ENCODE measurements at regions not wholly inside any gene's neighbourhood (a gene's known extent, or its start where the extent isn't known, plus 50 kb on each side); places are given as distances from the start of the nearest gene placed in this dataset.

- TF ChIP-seq EZH2 (IDR thresholded peaks at IDR 0.05) (no peak), EZH2phosphoT487 (IDR thresholded peaks at IDR 0.05; ENCODE audit: borderline replicate concordance) (no peak), POLR2A (IDR thresholded peaks at IDR 0.05; ENCODE audit: borderline replicate concordance, extremely low read depth, insufficient read depth, insufficient read length) (no peak), RAD21 (IDR thresholded peaks at IDR 0.05; ENCODE audit: low read depth) (no peak), EGR1 (IDR thresholded peaks at IDR 0.05; ENCODE audit: low read depth) (no peak), SP1 (IDR thresholded peaks at IDR 0.05; ENCODE audit: low read depth) (no peak), POLR2AphosphoS5 (IDR thresholded peaks at IDR 0.05; ENCODE audit: low read depth, low read length) (no peak), CEBPB (IDR thresholded peaks at IDR 0.05; ENCODE audit: low read depth) (no peak), ATF3 (IDR thresholded peaks at IDR 0.05) (no peak), CBX3 (IDR thresholded peaks at IDR 0.05; ENCODE audit: low read depth) (no peak), TCF7L2 (IDR thresholded peaks at IDR 0.05; ENCODE audit: borderline replicate concordance, extremely low read depth, insufficient read depth, insufficient read length) (no peak)
- TF ChIP-seq, protein P1, sequence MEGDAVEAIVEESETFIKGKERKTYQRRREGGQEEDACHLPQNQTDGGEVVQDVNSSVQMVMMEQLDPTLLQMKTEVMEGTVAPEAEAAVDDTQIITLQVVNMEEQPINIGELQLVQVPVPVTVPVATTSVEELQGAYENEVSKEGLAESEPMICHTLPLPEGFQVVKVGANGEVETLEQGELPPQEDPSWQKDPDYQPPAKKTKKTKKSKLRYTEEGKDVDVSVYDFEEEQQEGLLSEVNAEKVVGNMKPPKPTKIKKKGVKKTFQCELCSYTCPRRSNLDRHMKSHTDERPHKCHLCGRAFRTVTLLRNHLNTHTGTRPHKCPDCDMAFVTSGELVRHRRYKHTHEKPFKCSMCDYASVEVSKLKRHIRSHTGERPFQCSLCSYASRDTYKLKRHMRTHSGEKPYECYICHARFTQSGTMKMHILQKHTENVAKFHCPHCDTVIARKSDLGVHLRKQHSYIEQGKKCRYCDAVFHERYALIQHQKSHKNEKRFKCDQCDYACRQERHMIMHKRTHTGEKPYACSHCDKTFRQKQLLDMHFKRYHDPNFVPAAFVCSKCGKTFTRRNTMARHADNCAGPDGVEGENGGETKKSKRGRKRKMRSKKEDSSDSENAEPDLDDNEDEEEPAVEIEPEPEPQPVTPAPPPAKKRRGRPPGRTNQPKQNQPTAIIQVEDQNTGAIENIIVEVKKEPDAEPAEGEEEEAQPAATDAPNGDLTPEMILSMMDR (IDR thresholded peaks at IDR 0.05 in 2 of 3, conservative IDR thresholded peaks at IDR 0.05 in 1 of 3; ENCODE audit: borderline replicate concordance in 1 of 3, insufficient read depth in 1 of 3, low read depth in 2 of 3, low read length in 2 of 3) = no peak
- TF ChIP-seq, protein P2, sequence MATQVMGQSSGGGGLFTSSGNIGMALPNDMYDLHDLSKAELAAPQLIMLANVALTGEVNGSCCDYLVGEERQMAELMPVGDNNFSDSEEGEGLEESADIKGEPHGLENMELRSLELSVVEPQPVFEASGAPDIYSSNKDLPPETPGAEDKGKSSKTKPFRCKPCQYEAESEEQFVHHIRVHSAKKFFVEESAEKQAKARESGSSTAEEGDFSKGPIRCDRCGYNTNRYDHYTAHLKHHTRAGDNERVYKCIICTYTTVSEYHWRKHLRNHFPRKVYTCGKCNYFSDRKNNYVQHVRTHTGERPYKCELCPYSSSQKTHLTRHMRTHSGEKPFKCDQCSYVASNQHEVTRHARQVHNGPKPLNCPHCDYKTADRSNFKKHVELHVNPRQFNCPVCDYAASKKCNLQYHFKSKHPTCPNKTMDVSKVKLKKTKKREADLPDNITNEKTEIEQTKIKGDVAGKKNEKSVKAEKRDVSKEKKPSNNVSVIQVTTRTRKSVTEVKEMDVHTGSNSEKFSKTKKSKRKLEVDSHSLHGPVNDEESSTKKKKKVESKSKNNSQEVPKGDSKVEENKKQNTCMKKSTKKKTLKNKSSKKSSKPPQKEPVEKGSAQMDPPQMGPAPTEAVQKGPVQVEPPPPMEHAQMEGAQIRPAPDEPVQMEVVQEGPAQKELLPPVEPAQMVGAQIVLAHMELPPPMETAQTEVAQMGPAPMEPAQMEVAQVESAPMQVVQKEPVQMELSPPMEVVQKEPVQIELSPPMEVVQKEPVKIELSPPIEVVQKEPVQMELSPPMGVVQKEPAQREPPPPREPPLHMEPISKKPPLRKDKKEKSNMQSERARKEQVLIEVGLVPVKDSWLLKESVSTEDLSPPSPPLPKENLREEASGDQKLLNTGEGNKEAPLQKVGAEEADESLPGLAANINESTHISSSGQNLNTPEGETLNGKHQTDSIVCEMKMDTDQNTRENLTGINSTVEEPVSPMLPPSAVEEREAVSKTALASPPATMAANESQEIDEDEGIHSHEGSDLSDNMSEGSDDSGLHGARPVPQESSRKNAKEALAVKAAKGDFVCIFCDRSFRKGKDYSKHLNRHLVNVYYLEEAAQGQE (IDR thresholded peaks at IDR 0.05; ENCODE audit: low read depth) = no peak
- TF ChIP-seq, protein P3, sequence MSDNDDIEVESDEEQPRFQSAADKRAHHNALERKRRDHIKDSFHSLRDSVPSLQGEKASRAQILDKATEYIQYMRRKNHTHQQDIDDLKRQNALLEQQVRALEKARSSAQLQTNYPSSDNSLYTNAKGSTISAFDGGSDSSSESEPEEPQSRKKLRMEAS (IDR thresholded peaks at IDR 0.05) = no peak
Observed at GRCh38 chr4:124872659-124873058, 160.1 kb upstream of the ANKRD50 start.

Measured in HCT116 (cell line).